ENCODE measurements at regions not wholly inside any gene's neighbourhood (a gene's known extent, or its start where the extent isn't known, plus 50 kb on each side); places are given as distances from the start of the nearest gene placed in this dataset.
"Not testable (repeated sequence)": the region's sequence is repeated elsewhere in the genome, so short reads cannot be mapped to it uniquely, and the experiment has no call there.

- not testable (repeated sequence) for DNase-seq
Measured at GRCh38 chr5:71822065-71822464, 103.0 kb downstream of the CARTPT start.

GRCh38 chr5:71825992-71826391 is 106.9 kb downstream of the CARTPT start:
- no peak for DNase-seq

GRCh38 chr5:71828291-71829040 is 109.4 kb downstream of the CARTPT start:
- no peak for DNase-seq

DNA sequence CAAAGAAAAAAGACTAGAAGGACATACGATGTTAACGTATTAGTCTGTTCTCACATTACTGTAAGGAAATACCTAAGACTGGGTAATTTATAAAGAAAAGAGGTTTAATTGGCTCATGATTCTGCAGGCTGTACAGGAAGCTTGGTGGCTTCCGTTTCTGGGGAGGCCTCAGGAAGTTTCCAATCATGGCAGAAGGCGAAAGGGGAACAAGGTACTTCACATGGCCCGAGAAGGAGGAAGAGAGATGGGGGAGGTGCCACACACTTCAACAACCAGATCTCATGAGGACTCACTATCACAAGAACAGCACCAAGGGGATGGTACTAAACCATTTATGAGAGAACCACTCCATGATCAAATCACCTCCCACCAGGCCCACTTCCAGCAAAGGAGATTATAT is 110.1 kb downstream of the CARTPT start:
- DNase-seq = no peak

DNA sequence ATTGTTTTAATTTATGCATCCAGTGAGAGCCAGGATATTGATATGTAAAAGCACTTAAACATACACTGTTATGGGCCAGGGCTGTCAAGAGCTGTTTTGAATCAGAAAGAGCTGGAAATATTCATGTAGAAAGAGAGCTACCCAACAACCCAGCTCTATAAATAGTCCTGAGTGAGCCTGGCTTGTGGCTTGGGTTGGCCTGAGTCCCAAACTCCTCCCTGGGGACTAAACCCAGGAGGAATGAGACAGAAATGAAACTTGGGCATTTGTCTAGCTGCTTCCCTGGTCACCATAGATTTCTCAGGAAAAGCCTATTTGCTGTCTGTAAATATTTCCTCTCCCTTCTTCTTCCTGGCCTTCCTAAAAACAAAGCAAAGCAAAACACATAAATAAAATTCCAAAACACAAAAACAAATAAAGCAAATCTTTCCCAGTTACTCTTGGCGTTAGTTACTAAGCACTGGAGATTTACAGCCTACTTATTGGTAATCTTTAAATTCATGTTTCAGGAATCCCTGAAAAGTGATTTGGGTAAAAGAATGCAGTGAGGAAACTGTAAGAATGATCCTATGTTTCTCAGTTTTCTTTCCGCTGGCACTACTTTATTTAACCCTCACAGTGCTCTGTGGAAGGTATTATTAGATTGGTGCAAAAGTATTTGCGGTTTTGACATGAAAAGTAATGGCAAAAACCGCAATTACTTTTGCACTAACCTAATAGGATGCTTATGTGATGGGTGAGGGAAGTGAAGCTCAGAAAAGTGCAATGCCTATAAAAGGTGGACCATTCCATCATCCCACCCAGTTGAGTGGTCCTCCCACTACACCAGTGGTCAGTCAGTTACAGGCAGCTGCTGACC is 111.8 kb downstream of the CARTPT start:
- DNase-seq = no peak

GRCh38 chr5:71832812-71833715 is 114.0 kb downstream of the CARTPT start:
- DNase-seq = no peak

GRCh38 chr5:71834601-71835000 is 115.5 kb downstream of the CARTPT start:
- DNase-seq = no peak

GRCh38 chr5:71836084-71836483 is 117.0 kb downstream of the CARTPT start:
- no peak for DNase-seq

DNA sequence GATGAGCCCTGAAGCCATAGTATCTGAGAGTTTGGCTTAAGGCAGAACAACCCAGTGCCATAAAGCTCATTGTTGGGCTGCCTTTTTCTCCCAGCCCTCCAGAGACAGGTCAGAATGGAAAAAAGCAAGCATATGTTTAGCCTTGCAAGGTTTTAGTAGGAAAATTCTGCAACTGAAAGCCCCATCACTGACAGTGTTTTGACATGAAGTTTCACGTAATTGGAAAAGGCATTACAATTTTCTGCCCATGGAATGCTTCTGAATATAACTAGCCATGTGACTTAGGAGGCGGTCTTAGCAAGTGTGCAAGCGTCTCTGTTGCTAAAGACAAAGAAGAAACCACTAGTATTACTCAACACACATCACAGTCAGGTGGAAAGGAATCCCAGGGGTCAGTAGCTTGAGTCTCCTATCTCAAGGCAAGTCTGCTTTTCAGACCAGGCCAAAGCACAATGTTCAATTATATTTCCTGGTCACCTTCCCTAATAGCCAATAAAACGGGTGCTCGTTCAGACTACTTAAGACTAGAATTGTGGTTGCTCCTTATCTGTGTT is 117.6 kb downstream of the CARTPT start:
- no peak for DNase-seq

DNA sequence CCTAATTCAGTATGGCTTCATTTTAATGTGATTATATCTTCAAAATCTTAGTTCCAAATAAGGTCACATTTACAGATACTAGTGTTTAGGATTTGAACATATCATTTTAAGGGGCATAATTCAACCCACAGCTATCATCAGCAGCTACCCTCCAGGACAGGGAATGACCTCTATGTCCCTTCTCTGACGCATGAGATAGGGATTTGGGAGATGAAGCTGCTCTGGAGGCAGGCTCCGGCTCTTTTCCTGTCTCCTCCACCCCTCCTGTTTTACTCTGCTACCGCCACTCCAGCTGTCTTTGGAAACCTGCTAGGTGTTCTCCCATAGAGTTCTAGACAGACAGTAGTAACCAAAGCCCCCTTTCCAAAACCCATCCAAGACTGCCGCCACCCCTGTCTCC is 119.2 kb downstream of the CARTPT start:
- no peak for DNase-seq

GRCh38 chr5:71839096-71839884 is 120.2 kb downstream of the CARTPT start:
- no peak for DNase-seq

GRCh38 chr5:71841107-71841506 is 122.0 kb downstream of the CARTPT start:
- no peak for DNase-seq

- no peak for DNase-seq
Measured at GRCh38 chr5:71843111-71843510, 124.0 kb downstream of the CARTPT start.

- DNase-seq = no peak
Measured at GRCh38 chr5:71844862-71845261, 125.8 kb downstream of the CARTPT start.

DNA sequence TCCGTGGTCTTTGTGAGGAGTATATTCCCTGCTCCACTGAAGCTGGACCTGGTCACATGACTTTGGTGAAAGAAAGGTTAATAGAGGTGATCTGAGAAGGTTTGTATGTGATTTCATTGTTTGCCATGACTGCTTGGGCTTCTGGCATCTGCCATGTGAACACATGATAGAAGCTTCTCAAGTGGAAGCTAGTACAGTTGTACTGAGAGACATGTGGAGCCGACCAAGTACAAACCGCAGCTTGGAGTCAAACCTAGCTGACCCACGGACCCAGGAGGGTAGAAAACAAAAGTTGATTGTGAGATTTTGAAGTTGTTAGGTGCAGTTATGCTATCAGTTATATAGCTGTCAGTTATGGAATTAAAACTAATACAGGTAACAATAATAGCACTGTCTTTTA is 140.4 kb downstream of the CARTPT start:
- DNase-seq = no peak

DNA sequence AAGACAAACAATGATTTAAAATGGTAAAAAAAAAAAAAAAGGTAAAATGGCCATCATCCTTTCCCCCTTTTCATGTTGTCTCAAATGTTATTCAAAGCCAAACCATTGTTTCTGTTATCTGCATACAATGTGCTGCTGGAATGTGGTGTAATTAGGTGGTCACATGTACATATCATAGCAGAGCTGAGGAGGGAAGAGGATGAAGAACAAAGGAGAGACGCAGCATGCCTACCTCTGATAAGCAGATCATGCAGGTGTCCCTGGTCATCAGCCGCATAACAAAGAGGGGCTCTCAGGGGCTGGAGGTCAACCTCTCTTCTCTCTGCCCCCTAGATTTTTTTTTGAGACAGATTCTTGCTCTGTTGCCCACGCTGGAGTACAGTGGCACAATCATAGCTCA is 141.0 kb downstream of the CARTPT start:
- DNase-seq = no peak

- no peak for DNase-seq
Measured at GRCh38 chr5:71861682-71862081, 142.6 kb downstream of the CARTPT start.

DNA sequence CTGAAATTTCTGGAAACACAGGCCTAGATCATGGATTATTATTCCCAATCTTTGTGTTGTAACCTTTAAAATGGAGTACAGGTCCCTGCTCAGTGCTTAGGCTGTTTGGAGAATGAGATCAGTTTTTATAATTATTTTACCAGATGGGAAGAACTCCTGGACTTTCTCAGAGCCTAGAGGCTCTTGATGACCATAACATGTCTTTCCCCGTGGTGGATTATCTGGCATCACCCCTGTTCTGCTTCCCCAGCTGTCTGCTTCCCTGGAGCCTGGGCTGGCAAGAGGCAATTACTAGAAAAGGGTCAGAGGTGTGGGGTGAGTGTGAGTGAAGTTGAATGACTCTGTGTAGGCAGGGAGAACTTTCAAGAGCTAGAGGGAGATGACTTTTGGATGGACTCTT is 143.0 kb downstream of the CARTPT start:
- no peak for DNase-seq

DNA sequence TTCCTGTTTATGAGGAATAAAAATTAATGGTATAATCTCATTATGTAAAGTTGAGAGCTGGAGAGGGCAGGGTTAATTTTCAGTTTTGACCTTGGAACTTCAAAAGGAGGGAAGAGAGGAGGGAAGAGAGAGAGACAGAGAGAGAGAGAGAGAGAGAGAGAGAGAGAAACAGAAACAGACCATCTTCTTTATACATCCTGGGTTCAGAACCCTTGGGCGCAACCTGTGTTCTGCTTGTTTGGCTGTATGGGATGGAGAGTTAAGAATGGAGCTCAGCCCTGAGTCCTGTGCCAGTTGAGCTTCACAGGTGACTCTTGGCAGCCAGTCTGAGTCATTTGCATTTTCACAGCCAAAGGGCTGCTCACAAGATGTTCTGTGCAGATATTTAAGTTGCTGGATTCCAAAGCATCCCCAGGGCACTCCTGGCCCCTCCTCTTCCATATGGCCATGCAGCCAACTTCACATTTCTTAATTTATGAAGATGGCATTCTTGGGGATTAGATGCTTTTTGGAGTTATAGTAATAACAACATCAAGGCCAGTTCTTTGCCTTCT is 143.5 kb downstream of the CARTPT start:
- DNase-seq = no peak

DNA sequence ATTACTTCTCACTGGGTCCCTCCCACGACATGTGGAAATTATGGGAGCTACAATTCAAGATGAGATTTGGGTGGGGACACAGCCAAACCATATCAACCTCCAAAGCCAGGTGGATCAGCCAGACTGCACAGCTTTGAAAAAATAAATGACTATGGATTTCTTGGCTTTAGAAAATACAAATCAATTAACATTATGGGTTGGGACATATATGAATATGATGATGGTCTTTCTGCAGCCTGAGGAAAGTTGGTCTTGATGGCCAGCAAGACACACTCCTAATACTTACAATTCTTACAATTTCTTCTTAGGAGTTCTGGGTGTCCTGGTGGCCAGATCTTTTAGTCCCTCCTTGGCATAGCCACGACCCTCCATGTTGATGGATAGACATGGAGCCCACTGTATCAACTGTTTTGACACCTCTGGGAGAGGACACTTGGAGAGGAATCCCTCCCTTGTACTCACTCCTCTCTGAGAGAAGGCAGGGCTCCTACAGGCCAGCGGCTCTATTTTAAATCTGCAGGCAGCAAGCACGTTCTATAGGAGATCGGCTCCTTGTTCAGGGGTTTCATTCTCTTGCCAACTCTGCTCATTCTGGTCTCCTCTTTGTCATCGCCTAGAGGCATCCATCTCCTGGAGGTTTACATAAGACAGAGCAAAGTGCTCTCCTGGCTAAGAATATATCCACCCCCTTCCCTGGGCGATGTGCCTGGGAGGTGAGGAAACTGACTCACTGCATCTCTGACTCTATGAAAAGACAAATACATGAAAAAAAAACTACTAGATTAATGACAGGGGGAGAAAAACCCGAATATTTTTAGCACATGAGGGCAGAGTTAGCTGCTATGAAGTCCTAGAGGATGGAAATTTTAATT is 145.9 kb downstream of the CARTPT start:
- DNase-seq = no peak

Measured in CD4-positive, alpha-beta T cell treated with Interleukin-10 for 1 hour (primary cell).